ENCODE measurements at regions not wholly inside any gene's neighbourhood (a gene's known extent, or its start where the extent isn't known, plus 50 kb on each side); places are given as distances from the start of the nearest gene placed in this dataset.
"Not testable (repeated sequence)": the region's sequence is repeated elsewhere in the genome, so short reads cannot be mapped to it uniquely, and the experiment has no call there.

DNA sequence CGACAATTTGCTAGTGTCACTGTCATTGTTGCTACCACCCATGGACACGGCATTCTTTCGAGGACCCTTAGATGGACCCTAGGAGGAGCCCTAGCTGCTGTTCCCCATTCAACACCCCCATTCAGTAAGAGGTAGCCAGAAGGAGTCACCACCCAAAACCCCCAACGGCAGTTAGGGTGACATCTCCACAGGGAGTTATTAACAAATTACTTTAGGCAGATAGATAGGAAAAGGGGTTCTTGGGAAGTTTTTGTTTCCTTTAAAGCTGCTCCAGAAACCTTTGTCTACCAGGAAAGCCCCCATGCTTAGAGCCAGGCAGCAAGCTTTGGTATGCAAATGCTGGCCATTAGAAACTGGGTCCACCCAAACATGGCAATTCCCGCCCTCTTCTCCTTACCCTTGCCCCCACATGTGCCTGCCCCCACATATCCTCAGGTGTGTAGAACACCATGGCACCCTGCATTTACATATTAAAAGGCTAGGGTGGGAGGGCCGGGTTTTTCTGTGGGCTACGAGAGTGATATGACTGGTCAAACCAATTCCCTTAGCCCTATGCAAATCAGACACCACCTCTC lies 190.9 kb downstream of the SLITRK6 start:
- DNase-seq (ENCODE audit: low read depth, low spot score): no peak

DNA sequence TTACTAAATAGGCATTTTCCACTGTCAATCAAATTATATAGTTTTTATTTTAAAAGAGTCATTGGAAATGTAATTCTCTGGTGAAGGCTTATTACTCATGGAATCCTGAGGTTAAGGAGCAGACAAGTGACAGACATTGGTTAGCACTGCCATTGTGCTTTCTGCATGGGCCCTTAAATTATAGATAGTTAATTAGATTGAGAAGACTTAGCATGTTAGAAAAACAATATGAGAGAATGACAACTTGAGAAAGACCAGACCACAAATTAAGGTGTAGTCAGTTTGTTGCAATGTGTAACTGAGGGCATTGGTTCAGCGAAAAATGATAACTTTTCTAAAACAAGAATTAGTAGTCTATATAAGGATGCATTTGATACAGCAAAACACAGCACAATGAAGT lies 195.5 kb downstream of the SLITRK6 start:
- no peak for DNase-seq (ENCODE audit: low read depth, low spot score)

DNA sequence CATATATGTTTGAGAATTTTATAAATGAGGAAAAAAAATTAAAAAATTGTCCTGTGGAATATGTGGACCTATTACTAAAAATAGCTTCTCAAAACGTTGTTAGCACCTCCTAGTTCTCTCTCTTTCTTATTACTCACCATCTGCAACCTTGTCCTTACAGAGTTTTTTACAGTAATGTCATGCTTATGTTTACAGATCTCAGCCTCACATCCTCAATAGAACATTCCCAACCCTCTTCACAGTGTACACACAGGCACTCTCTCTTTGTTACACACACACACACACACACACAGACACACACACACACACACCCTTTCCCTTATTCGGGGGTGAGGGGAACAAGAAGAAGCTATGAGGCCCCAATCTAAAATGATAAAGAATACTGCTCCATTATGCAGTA lies 197.7 kb downstream of the SLITRK6 start:
- DNase-seq (ENCODE audit: low read depth, low spot score): no peak

DNA sequence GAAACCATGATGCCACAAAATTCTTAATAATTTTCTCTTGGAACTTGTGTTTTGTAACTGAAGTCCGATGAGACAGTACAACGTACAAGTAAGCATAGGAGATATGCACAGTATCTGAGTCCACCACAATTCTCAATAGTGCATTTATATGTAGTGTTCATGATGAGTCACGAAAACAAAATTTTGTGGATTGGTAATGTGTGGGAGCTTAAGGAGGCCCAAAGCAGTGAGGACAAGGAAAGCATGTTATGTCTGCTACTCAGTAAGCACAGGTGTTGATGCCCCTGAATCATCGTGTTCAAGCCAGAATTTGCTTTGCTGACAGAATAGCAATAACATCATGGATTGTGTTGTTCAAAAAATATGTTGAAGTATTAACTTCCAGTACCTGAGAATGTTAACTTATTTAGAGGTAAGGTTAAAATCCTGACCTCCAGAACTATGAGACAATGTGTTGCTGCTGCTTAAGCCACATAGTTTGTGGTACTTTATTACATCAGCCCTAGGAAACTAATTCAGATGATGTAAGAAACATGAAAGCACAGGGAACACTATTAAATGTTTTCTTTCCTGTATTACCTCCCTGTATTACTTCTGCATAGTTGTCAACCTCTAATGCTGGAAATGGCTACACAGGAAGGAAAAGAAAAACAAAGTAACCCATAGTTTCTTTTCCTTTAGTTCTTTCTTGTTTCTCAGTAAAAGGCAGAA lies 201.3 kb downstream of the SLITRK6 start:
- DNase-seq (ENCODE audit: low read depth, low spot score): no peak

DNA sequence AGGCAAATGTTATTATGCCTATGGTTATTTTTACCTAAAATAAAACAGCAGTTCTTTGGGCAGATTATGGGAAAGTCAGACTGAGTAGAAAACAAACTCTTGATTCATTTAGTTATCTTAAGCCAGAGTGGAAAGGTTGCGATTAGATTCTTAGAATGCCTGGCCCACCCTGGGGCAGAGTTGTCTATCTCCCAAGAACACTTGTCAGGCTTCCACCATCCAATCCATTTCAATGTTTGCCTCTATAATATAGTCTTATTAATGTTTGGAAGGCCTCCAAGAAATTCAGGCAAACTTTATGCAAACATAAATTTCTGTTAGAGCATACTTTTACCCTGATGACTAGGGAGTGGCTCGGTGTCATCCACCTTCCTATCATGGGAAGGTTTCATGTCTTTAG lies 207.0 kb downstream of the SLITRK6 start:
- no peak for DNase-seq (ENCODE audit: low read depth, low spot score)

DNA sequence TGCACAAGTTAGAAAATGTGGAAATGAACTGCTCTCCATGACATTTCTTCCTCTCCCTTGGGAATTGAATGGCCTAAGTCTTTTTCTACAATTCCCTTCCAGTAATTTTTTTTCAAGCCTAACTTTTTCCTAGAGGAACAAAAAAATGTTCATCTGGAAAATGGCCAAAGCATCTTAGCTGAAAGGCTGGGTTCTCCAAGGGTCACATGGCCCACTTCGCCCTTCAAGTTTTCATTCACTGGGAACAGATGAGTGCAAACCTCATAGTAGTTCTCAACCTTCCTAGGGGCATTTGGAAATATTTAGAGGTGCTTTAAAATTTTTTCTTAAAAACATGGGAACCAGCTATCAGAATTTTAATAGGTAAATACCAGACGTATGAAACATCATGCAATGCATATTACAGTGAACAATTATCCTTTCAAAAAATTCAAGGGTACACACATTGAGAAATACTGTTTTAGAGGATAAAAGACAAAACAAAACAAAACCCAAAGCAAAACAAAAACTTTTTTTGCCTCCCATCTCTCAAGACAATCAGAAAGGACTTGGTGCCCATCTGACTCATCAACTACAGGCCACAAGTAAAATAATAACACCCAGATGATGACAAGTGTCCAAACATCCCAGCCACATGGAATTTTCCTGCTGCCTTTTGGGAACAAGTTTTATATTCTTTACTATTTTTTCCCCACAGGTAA lies 208.8 kb downstream of the SLITRK6 start:
- DNase-seq (ENCODE audit: low read depth, low spot score): no peak

DNA sequence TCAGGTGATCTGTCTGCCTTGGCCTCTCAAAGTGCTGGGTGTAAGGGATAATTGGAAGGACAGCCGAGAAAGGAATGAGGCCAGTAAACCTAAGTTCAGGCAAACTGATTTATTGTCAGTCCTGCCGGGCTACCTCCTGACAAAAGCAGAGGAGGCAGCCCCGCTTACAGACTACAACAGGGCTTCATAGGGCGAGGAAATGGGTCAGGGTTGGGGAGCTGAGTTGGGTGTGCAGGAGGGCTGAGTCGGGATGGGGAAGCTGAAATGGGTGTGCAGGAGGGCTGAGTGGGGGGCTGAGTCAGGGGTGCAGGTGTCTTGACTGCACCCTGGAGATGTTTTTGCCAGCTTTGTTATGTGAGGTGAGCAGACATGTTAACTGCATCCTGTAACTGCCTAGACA lies 210.2 kb downstream of the SLITRK6 start:
- no peak for DNase-seq (ENCODE audit: low read depth, low spot score)

DNA sequence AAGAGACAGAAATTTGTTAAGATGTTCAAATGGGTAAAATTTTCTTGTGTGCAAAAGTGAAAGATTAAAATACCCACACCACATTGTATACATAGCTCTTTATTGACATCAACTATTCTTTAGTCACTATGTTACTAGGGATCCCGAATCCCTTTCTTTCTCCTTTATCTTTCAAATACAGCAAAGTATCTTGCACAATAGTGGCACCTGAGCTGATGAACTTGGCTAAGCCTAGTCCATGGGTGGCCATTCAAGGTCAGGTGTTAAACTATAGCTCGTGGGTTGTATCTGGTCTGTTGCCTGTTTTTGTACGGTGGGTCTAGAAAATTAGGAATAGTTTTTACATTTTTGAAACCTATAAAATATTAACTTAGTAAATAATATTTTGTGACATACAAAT lies 210.9 kb downstream of the SLITRK6 start:
- DNase-seq (ENCODE audit: low read depth, low spot score): no peak

DNA sequence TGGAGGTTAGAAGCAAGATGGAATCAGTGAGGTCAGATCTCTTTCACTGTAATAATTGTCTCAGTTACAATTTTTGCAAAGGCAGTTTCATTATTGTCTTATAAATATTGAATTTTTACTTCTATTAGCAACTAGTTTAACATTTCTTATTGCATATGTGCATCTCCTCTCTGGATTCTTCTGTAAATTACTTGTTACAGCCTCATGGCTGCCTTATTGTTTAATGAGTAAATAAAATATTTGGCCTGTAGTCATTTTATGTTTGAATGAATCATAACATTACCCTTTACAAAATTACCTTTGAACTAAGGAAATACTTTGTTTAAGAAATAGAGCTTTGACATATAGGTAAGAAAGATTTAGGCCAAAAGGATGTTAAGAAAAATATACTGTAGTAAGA lies 212.4 kb downstream of the SLITRK6 start:
- no peak for DNase-seq (ENCODE audit: low read depth, low spot score)

DNA sequence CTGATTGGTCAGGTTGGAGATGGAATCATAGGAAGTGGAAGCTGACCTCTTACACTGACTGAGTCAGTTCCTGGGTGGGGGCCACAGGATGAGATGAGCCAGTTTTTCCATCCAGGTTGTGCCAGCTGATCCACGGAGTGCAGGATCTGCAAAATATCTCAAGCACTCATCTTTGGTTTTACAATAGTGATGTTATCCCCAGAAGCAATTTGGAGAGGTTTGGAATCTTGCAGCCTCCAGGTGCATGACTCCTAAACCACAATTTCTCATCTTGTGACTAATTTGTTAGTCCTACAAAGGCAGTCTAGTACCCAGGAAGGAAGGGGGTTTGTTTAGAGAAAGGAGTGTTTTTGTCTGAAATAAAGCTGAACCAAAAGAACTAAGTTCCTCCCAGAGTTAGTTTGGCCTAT lies 212.8 kb downstream of the SLITRK6 start:
- no peak for DNase-seq (ENCODE audit: low read depth, low spot score)

DNA sequence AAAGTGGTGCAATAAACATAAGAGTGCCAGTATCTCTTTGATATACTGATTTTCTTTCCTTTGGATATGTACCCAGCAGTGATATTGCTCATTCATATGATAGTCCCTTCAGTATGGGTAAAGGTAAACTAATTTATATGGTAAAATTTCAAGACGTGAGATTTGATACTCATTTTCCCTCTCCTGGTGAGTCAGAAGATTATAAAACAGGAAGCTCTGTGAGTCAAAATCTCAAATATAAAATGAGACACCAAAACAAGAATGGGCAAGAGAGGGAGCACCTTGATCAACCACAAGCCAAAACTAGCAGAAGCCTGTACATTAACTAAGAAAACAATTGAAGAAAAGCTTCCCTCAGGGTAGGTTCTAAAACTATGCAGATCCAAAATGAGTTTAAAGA lies 216.3 kb downstream of the SLITRK6 start:
- DNase-seq (ENCODE audit: low read depth, low spot score): no peak

DNA sequence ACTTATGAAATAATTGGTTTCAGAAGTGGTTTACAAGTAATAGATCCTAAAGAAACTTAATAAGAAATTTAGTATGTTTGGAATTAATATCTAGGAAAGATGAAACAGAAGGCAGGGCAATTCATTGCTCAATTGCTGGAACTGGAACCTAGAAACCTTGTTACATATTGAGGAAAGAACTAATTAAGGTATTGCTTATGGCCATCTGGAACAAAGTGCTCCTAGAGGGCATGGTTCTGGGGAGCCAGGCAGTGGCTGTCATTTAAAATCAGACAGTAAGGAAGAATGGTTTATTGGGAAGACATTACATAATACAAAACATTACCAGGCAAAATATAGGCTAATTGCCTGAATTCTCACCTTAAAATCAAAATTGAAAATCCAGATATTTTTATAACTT lies 224.1 kb downstream of the SLITRK6 start:
- DNase-seq (ENCODE audit: low read depth, low spot score): no peak

DNA sequence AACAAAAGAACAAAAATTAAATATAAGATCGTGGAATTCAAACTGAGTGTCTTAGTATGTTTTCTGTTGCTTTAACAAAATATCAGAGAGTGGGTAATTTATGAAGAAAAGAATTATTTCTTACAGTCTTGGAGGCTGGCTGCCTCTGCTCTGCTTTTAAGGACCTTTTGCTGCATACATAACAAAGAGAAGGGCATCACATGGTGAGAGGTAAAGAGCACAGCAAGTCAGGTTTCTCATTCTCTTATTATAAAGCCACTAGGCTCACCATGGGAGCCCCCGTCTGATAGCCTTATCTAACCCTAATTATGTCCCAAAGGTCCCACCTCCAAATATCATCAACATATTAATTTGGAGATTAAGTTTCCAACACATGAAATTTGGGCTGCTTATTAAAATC lies 231.3 kb downstream of the SLITRK6 start:
- DNase-seq (ENCODE audit: low read depth, low spot score): no peak

DNA sequence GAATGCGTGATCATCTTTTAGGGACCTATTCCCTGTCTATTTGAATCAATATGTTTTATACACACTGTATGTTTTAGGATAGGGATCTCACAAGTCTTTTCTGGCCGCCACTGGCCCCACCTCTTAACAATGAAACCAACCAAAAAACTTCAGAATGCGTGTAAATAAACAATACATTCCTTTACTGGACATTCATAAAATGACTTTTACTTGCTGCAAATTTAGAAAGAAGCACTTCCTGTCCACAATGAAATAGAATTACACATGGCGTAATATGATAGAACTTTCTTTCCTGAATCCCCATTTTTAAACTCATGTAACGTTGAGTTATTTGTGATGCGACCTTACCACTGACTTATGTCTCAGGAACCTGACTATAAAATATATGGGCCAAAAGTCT lies 233.6 kb downstream of the SLITRK6 start:
- no peak for DNase-seq (ENCODE audit: low read depth, low spot score)

DNA sequence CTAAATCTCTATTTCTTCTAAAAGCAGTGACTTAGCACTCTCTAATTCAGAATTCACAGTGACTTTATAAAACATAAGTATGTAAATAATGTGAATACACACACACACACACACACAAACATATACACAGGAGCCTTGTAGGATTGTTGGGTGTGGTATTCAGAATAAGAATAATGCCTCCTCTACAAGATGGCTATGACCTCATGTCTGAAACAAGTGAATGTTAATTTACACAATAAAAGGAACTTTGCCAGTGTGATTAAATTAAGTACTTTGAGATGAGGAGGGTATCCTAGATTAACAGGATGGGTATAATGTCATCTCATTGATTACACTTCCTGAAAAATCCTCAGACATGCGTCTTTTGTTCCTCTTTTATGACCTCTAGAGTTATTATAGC lies 234.6 kb downstream of the SLITRK6 start:
- no peak for DNase-seq (ENCODE audit: low read depth, low spot score)

DNA sequence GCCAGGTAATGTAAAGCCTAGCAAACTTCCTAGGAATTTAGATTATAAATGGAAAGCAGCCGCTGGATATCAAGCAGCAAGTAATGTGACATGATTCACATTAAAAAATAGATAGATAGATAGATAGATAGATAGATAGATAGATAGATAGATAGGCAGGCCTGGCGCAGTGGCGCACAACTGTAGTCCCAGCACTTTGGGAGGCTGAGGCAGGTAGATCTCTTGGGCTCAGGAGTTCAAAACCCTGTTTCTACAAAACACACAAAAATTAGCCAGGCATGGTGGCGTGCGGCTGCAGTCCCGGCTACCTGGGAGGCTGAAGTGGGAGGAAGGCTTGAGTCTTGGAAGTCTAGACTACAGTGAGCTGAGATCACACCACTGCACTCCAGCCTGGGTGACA lies 236.9 kb downstream of the SLITRK6 start:
- no peak for DNase-seq (ENCODE audit: low read depth, low spot score)

DNA sequence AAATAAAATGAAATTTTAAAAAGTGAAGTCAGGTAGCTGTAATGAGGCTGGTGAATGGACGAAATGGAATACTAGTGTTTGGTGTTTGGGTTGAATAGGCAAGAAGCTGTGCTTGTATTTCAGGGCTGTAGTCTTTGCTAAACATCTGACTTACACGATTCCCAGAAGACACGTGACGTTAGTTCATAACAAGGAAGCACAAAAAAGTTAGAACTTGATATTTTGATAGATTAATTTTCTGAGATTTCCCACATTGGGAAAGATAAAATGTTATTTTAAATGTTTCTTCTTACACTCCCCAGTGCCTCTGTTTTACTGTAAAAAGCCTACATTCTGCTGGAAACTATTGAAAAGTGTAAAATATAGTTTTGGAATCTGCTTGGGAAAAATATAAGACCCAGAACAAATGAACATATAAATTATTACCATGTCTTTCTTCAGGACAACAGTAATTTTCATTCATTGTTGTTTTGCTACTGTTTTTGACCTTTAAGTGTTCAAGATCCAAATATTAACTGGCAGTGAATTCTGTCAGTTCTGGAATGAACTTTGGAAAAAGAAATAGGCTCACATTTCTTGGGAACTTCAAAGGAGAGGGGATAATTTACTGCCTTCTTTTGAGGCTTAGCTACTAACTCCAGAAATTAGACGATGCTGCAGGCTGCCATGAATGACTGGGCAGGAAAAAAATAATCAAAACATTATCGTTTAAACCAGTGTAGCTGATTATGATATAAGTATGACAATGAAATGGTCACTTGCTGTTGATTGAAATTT lies 241.3 kb downstream of the SLITRK6 start:
- no peak for DNase-seq (ENCODE audit: low read depth, low spot score)

DNA sequence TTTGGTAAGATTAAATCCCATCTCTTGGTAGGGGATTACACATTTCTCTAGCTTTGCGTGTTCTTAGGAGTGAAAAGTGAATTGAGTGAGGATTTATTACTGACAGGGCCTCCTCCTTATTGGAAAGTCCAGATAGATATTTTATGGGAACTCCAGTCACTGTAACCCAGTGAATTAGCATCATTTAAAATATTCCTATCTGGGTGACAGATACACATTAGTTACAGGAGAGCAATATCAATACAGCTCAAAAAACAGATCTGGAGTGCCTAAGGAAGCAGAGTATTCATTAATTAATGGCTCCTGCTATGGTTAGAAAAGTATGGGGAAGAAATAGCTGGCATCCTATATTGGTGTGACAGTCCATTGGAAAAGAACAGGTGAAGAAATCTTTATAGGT lies 248.2 kb downstream of the SLITRK6 start:
- no peak for DNase-seq (ENCODE audit: low read depth, low spot score)

DNA sequence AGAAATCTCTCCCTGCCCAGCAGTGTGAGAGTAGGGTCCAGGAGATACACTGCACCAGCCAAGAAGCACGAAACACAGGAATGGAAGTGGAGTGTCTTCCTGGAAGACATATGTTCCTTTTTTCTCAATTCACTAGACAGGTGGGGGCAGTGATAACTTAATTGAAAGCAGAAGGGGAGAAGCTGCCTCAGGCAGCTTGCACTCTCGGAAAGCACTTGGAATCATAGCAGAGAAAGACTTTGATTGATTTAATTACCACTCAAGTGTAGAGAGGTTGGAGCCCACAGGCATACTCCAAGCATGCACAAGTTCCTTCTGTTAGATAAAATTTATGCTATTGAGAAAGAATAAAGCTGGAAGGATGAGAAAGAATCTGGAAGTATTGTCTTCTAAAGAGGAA lies 249.4 kb downstream of the SLITRK6 start:
- no peak for DNase-seq (ENCODE audit: low read depth, low spot score)

DNA sequence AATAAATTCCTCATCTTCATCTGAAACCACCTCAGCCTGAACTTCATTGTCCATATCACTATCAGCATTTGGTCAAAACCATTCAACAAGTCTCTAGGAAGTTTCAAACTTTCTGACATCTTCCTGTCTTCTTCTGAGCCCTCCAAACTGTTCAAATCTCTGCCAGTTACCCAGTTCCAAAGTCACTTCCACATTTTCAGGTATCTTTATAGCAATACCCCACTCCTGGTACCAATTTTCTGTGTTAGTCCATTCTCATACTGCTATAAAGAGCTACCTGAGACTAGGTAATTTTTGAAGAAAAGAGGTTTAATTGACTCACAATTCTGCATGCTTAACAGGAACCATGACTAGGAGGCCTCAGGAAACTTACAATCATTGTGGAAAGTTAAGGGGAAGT lies 250.4 kb downstream of the SLITRK6 start:
- not testable (repeated sequence) for DNase-seq (ENCODE audit: low read depth, low spot score)

DNA sequence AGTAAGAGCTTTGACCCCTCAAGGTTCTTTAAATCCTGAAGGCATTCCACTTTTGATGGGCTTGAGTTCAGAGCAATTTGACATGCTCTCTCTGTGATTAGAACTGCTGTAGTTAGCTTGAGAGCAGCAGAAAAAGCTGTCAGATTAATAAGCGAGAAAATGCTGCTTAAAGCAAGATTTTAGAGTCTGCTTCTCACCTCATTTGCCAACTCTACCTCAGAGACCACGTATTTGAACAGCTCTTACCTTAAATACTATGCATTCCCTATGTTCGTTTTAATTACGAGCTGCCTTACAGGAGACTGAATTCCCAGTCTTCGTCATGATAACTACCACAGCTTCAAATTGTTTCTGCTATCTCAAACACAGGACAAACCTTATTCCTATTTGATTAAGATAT lies 253.4 kb downstream of the SLITRK6 start:
- DNase-seq (ENCODE audit: low read depth, low spot score): no peak

DNA sequence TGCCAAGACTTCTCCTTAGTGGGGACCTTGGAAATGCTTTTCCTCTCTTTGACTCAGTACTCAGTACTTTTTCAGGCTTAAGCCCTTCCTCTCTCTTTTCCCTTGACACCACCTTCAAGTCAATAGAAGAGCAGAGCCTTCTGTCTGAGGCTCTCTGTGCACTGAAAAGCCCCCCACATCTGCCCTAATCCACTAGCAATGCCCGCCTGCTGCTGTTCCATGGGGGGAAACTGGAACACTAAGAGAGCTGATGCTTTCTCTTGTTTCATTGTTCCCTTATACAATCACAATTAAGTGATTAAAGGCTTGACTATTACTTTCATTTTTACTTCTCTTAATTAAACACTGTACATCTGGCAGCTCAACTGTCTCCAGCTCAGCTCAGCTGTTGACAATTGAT lies 254.5 kb downstream of the SLITRK6 start:
- no peak for DNase-seq (ENCODE audit: low read depth, low spot score)

DNA sequence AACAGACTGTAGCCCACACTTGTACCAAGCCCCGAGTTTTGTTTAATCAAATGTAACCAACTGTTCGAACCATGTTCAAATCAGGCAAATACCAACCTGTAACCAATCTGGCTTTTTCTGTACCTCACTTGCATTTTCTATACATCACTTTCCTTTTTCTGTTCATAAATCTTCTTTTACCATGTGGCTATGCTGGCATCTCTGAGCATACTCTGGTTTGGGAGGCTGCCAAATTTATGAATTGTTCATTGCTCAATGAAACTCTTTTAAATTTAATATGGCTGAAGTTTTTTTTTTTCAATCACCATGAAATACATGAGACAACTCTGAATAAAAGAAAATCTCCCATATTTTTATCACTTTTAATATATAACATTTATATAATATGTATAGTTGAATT lies 256.1 kb downstream of the SLITRK6 start:
- DNase-seq (ENCODE audit: low read depth, low spot score): no peak
